Tibial nerve (tissue), 4 donors: ENCODE measurements at regions not wholly inside any gene's neighbourhood (a gene's known extent, or its start where the extent isn't known, plus 50 kb on each side); places are given as distances from the start of the nearest gene placed in this dataset.

Source experiments
- CTCF ChIP-seq, 5 experiments: fragments of 200-600 bp in 3 of 5; fragments of 450-650 bp in 2 of 5; sonication (generic) in 3 of 5; IDR thresholded peaks; one replicate each; pipeline ENCODE4 v1.5.1; 2016 to 2019; ENCODE audit warnings: antibody characterized with exemption in 5 of 5, mild to moderate bottlenecking in 3 of 5, moderate library complexity in 2 of 5
- EP300 ChIP-seq, 2 donors: sonication (generic); formaldehyde crosslinking; IDR thresholded peaks; one replicate each; pipeline ENCODE4 v1.6.1; 2017; ENCODE audit warnings: antibody characterized with exemption in 2 of 2, mild to moderate bottlenecking in 1 of 2
- POLR2A ChIP-seq, 2 donors: fragments of 450-650 bp; IDR thresholded peaks; one replicate each; pipeline ENCODE4 v1.6.1; 2017; ENCODE audit warnings: antibody characterized with exemption in 2 of 2, mild to moderate bottlenecking in 2 of 2, moderate library complexity in 2 of 2

GRCh38 chr1:110768605-110769004 is 93.9 kb upstream of the KCNA3 start:
- TF ChIP-seq CTCF (IDR thresholded peaks at IDR 0.05) = no peak
- no peak for TF ChIP-seq POLR2A (IDR thresholded peaks at IDR 0.05)
- TF ChIP-seq EP300 (IDR thresholded peaks at IDR 0.05) = no peak
